Left renal pelvis (tissue), 4 donors: ENCODE measurements at regions not wholly inside any gene's neighbourhood (a gene's known extent, or its start where the extent isn't known, plus 50 kb on each side); places are given as distances from the start of the nearest gene placed in this dataset.
"Not testable (repeated sequence)": the region's sequence is repeated elsewhere in the genome, so short reads cannot be mapped to it uniquely, and the experiment has no call there.

Experiments
- DNase-seq, 4 donors: peaks; one replicate each; pipeline ENCODE4 v3.0.0-alpha.2; 2013; ENCODE audit warnings: low read depth in 4 of 4, low spot score in 3 of 4

- no peak for DNase-seq
These were observed 111.6 kb upstream of the ZC3H12A start for GRCh38 chr1:37362594-37363385.

DNA sequence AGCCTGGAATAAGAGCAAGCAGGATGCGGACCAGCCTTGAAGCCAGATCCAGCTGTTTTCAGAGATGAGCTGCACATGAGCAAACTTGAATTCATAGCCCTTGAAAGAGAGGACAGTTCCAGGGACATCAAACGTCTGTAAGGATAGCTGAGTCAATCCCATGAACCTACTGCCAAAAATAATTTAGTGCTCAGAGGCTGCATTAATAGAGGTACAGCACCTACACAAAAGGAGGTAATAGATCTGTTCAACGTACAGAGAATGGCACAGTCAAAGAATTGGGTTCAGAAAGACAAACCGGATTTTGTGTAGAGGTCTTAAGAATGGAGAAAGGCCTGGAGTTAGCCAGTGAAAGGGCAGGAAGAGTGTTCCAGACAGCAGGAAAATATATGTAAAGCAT lies 110.8 kb upstream of the ZC3H12A start:
- DNase-seq = no peak

DNA sequence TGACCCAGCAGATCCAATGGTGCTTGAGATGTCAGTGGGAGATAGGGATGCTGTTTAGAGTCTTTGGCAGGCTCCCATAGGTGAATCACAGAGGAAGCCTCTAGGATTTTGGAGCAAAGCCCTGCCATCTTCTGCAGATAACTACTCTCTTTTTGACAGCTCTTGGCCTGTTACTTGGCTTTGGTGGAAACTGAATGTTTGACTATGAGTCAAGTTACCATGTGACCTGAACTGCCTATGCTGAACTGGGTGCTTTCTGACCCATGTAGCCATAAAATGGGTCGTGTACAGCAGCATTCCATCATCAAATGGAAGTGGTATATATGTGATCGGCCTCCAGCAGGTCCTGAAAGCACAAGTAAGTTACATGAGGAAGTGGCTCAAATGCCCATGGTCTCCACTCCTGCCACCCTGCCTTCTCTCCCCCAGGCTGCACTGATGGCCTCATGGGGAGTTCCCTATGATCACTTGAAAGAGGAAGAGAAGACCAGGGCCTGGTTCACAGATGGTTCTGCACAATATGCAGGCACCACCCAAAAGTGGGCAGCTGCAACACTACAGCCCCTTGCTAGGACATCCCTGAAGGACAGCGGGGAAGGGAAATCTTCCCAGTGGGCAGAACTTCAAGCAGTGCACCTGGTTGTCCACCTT lies 105.6 kb upstream of the ZC3H12A start:
- DNase-seq = not testable (repeated sequence)

- DNase-seq = no peak
These were observed 102.1 kb upstream of the ZC3H12A start for GRCh38 chr1:37372302-37372701.

GRCh38 chr1:37372711-37373110 lies 101.7 kb upstream of the ZC3H12A start:
- DNase-seq = no peak

DNA sequence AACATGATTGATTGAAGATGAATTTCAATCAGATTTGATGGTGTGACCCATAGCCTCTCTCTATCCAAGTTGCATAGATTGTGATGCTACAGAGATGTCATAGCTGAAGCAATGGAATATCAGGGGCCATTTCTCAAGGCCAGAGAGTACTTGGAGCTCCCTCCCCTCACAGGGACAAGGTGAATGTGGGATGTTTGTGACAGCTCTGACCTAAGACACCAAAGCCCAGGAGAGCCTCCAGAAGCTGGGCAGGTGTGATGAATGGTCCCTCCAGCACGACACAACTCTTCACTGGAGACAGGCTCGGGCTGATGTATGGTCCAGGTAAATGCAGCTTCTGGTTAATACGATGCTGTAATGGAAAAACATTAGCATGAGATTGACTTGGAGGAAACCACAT lies 101.0 kb upstream of the ZC3H12A start:
- DNase-seq = no peak

DNA sequence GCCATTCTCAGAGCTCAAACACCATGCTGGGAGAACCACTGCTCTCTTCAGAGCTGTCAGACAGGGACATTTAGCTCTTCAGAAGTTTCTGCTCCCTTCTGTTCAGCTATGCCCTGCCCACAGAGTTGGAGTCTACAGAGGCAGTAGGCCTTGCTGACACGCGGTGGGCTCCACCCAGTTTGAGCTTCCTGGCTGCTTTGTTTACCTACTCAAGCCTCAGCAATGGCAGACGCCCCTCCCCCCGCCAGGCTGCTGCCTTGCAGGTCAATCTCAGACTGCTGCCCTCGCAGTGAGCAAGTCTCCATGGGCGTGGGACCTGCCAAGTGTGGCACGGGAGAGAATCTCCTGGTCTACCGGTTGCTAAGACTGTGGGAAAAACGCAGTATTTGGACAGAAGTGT lies 93.8 kb upstream of the ZC3H12A start:
- DNase-seq = not testable (repeated sequence)

DNA sequence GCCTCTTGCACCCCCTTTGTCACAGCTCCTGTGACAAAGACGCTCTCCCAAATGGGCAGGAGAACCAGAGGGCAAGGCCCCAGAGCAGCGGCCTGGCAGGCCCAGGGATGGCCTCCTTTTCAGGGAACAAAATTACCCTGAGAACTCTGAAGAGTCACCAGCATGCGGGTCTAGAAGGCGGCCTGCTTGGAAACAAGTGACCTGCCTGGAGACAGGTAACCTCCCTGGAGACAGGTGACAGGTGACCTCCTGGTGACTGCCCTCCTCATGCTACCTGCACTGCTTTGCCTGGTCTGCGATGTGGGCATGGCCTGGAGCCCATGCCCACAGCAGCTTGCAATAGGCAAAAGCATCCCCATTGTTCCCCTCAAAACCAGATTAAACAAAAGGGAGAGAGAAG lies 86.5 kb upstream of the ZC3H12A start:
- DNase-seq = no peak

DNA sequence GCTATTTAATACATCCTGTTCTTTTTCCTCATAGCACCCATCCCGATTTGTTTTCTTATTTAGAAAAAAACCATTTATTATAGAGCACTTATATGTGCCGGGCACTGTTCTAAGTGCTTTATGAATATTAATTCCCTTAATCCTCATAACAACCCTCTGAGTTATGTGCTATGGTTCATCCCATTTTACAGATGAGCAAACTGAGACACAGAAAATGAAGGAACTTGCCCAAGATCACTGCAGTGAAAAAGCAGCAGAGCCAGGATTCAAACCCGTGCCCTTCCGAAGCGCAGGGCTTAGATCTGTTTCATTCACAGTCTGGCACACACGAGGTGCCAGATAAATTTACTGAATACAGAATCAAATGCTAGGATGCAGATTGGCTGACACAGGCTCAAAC lies 85.1 kb upstream of the ZC3H12A start:
- DNase-seq = no peak

- no peak for DNase-seq
These were observed 83.0 kb upstream of the ZC3H12A start for GRCh38 chr1:37391211-37392011.

GRCh38 chr1:37392051-37392450 lies 82.3 kb upstream of the ZC3H12A start:
- DNase-seq = no peak

DNA sequence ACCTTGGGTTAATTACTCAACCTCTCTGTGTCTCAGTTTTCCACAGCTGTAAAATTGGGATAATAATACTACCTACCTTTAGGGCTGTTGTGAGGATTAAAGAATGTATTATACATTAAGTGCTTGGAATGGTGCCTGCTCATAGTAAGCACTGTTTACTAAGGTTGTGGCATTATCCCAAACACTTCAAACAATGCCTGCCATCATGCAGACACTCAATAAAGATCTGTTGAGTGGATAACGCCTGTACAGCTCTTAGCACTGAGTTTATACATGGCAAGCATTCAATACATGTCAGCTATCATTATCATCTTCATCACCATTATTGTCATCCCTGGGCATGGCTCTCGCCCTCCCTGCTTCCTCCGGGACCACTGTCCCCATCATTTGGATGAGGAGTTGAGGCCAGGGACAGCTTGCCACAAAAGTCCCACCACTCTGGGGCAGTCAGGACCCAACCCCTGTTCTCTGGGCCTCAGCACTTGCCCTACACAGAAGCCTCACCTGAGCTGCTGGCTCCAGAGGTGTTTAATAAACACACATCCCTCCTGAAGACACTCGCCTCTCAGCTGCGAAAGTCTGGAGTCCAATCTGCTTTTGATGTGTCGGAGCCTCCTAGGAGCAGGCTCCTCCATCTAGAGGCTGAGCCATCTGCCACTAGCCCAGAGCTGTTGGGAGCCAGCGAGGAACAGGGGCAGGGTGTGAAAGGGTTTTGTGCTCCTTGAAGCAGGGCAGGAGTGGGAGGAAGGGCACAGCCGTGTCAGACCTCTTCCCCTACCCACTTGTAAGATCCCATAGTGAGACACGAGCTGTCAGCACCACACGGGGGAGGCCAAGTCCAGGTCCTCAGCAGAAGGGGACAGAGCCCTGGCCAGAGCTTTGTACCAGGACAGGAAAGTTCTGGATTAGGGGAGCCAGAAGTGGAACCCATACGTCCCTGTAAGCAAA lies 80.9 kb upstream of the ZC3H12A start:
- no peak for DNase-seq

DNA sequence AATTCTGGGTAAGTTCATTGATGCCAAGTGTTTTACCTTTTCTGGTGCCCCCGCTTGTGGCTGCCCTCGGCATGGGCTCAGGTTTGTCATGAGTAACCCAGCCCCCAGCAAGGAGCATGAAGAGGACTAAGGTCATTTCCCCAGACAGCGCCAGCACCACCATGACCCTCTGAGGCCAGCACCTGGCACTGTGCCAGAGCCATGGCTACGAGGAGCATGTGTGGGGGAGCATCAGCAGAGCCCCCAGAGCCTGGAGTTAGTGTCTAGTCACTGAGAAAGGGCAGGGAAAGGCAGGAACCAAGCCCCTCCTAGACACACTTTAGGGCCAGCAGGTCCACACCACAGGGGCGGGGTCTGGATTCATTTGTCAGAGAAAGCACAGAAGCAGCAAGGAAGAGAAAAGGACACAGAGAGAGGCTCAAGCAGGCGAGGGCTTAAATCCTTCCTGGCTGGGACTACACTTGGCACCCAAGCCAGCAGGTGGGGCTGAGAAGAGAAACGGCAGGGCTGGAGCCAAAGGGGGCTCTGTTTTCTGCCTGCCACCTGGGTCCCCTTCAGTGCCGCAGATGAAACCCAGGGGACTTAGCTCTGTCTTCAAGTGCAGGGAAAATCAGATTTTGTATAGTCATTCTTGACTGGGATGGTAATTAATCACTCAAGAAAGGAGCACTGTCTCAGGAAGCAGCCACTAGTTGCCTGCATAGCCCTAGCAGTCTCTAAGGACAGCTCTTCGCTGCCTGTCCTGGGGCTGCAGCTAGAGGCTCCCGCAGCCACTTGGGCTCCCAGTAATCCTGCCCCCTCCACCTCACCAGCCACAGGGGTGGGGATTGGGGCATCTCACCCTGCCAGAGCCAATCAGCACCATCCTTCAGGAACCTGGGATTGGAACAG lies 79.6 kb upstream of the ZC3H12A start:
- no peak for DNase-seq

DNA sequence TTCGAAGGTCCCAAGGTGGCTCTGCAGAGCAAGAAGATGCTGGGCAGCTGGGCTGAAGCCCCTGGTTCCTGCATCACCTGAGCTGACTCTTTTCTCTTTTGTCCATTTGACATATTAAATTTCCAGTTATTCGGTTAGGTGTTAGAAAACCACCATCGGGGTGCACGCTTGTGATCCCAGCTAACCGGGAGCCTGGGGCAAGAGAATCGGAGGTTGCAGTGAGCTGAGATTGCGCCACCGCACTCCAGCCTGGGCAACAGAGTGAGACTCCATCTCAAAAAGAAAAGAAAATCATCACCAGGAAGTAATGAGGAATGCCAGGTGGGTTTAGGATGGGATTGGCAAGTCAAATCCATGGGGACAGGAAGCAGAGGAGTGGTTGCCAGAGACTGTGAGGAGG lies 76.3 kb upstream of the ZC3H12A start:
- DNase-seq = no peak

GRCh38 chr1:37399205-37399604 lies 75.2 kb upstream of the ZC3H12A start:
- no peak for DNase-seq

DNA sequence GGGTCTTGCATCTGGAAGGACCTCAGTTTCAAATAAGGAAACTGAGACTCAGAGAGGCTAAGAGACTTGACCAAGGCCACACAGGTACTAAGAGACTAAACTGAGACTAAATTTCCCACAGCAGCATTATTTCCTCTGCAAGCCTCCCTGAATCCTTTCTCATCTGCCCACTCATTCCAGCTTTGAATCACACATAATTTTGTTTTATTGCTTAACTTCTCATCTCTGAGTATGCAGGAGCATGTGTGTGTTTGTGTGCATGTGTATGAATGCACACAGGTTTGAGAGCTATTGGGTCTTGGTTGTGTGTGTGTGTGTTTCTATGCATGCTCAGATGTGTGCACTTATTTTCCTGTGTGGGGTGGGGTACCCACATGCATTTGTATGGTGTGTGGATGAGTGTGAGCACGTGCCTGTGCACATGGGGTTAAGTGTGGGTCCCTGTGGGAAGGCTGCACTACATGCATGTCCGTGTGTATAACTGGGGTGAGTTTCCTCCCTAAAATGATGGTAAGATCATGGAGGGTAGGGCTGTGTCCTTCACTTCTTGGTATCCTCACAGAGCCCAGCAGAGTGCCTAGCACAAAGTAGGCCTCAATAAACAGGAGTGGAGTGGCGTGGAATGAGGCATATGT lies 74.4 kb upstream of the ZC3H12A start:
- DNase-seq = no peak

- DNase-seq = no peak
These were observed 73.7 kb upstream of the ZC3H12A start for GRCh38 chr1:37400466-37401225.

DNA sequence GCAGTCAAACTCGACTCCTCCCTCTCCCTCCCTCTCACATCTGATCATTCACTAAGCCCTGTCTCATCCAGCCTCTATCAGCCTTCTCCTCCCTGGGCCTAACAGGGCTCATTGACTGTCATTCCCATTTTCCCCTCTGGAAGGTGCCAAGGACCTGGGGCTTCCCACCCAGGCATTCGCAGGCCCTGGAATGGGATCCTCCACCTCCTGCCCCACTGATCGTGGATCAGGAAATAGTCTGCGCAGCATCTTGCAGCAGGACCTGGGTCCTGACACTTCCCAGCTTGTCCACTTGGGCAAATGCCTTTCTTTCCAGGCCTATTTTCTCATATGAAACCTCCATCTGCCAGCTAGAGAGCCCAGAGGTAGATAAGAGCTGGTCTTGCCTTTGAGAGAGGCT lies 71.2 kb upstream of the ZC3H12A start:
- no peak for DNase-seq
